ENCODE measurements at regions not wholly inside any gene's neighbourhood (a gene's known extent, or its start where the extent isn't known, plus 50 kb on each side); places are given as distances from the start of the nearest gene placed in this dataset.

- CTCF ChIA-PET, result no interaction called here
- H3K36me3 Mint-ChIP-seq (ENCODE audit: low read depth), result no peaks in the 10 kb centered on the region
Observed at GRCh38 chr2:10964052-10964790, 52.5 kb downstream of the KCNF1 start.

GRCh38 chr2:10965241-10965843 is 53.6 kb downstream of the KCNF1 start:
- peaks cover 22% of the 10 kb centered on the region for H3K27me3 Mint-ChIP-seq
- H3K36me3 Mint-ChIP-seq (ENCODE audit: low read depth), result no peaks in the 10 kb centered on the region
- H3K9me3 Mint-ChIP-seq, result no peaks in the 10 kb centered on the region
- intact Hi-C loops (cut with micrococcal nuclease), result no loop called here
- no peak for ATAC-seq
- POLR2A ChIA-PET, result no interaction called here
- TF ChIP-seq CTCF (IDR thresholded peaks at IDR 0.05), result no peak
- DNase-seq, result no peak
- H3K4me3 Mint-ChIP-seq, result no peak overlapping the region
- H3K4me1 Mint-ChIP-seq (ENCODE audit: low read depth), result no peaks in the 10 kb centered on the region
- no peak overlapping the region for H3K27ac Mint-ChIP-seq
- CTCF ChIA-PET, result interaction anchor here (1.3 kb wide), 1 partner anchor 16 kb away, joined by 4 read pairs; no protein-coding TSS in a partner anchor

More at GRCh38 chr2:10964052-10964790, 52.5 kb downstream of the KCNF1 start:
- H3K4me1 Mint-ChIP-seq (ENCODE audit: low read depth), result no peaks in the 10 kb centered on the region
- DNase-seq (no peak), ATAC-seq (no peak)
- intact Hi-C loops (cut with micrococcal nuclease), result no loop called here
- no peak overlapping the region for H3K27ac Mint-ChIP-seq
- peaks cover 18% of the 10 kb centered on the region for H3K27me3 Mint-ChIP-seq
- TF ChIP-seq CTCF (IDR thresholded peaks at IDR 0.05), result no peak
- H3K9me3 Mint-ChIP-seq, result no peaks in the 10 kb centered on the region
- no peak overlapping the region for H3K4me3 Mint-ChIP-seq
- POLR2A ChIA-PET, result no interaction called here

- no peaks in the 10 kb centered on the region for H3K36me3 Mint-ChIP-seq (ENCODE audit: low read depth)
- intact Hi-C loops (cut with micrococcal nuclease), result no loop called here
- ATAC-seq, result no peak
- peaks cover 22% of the 10 kb centered on the region for H3K27me3 Mint-ChIP-seq
- H3K4me1 Mint-ChIP-seq (ENCODE audit: low read depth), result no peaks in the 10 kb centered on the region
- POLR2A ChIA-PET, result no interaction called here
- CTCF ChIA-PET, result interaction anchor here (1.3 kb wide), 1 partner anchor 15 kb away, joined by 4 read pairs; no protein-coding TSS in a partner anchor
- TF ChIP-seq CTCF (IDR thresholded peaks at IDR 0.05), result no peak
- H3K9me3 Mint-ChIP-seq, result no peaks in the 10 kb centered on the region
- H3K4me3 Mint-ChIP-seq, result no peak overlapping the region
- no peak for DNase-seq
- no peak overlapping the region for H3K27ac Mint-ChIP-seq
Observed at GRCh38 chr2:10966056-10966455, 54.3 kb downstream of the KCNF1 start.

GRCh38 chr2:10966741-10967140 is 55.0 kb downstream of the KCNF1 start:
- CTCF ChIA-PET, result no interaction called here
- intact Hi-C loops (cut with micrococcal nuclease), result no loop called here
- POLR2A ChIA-PET, result no interaction called here

More at GRCh38 chr2:10966741-10967140, 55.0 kb downstream of the KCNF1 start:
- Mint-ChIP-seq H3K9me3 (no peaks in the 10 kb centered on the region), H3K27ac (no peak overlapping the region), H3K4me3 (no peak overlapping the region), H3K27me3 (peaks cover 22% of the 10 kb centered on the region), H3K36me3 (ENCODE audit: low read depth) (no peaks in the 10 kb centered on the region), H3K4me1 (ENCODE audit: low read depth) (no peaks in the 10 kb centered on the region)
- no peak for ATAC-seq
- DNase-seq, result no peak
- no peak for TF ChIP-seq CTCF (IDR thresholded peaks at IDR 0.05)

Data from activated CD8-positive, alpha-beta T cell treated with anti-CD3 and anti-CD28 coated beads for 36 hours (primary cell).